ENCODE measurements at regions not wholly inside any gene's neighbourhood (a gene's known extent, or its start where the extent isn't known, plus 50 kb on each side); places are given as distances from the start of the nearest gene placed in this dataset.

GRCh38 chr12:83856803-83857202 is 1055.8 kb downstream of the SLC6A15 start:
- Histone ChIP-seq H3K4me1 (no peaks in the 10 kb centered on the region), H3K9me3 (peaks cover 12% of the 10 kb centered on the region; the same call in 2 of the 3 replicates), H3K27ac (no peak overlapping the region), H3K4me2 (no peak overlapping the region), H3K4me3 (no peak overlapping the region)
- no peak for FAIRE-seq
- TF ChIP-seq POLR2AphosphoS2 (conservative IDR thresholded peaks at IDR 0.05; ENCODE audit: low read length): no peak
- TF ChIP-seq CHD4 (IDR thresholded peaks at IDR 0.05; ENCODE audit: borderline replicate concordance): no peak
- TF ChIP-seq EHMT2 (IDR thresholded peaks at IDR 0.05; ENCODE audit: low read depth): no peak
- TF ChIP-seq HDAC2 (IDR thresholded peaks at IDR 0.05): no peak
- no peak for TF ChIP-seq JUNB (IDR thresholded peaks at IDR 0.05)
- no peak for TF ChIP-seq TP53 (CRISPR knock-in tag; IDR thresholded peaks at IDR 0.05)
- ChIA-PET POLR2A (no interaction called here), CTCF (no interaction called here)
- DNase-seq (ENCODE audit: low read depth in 1 of 2, low spot score in 1 of 2): no peak
- no peak for ATAC-seq

- Histone ChIP-seq H3K4me2 (no peak overlapping the region), H3K9me3 (0 out of 3 replicates have a peak, but pooled peaks cover under 1% of the 10 kb centered on the region), H3K27ac (no peak overlapping the region), H3K4me1 (no peaks in the 10 kb centered on the region), H3K4me3 (no peak overlapping the region)
- no peak for FAIRE-seq
- no peak for ATAC-seq
- WGBS (ENCODE audit: missing lambda C conversion rate): 28% methylated on average over 2 of the region's 2 CpGs
- DNase-seq (ENCODE audit: low read depth in 1 of 2, low spot score in 1 of 2): no peak
- CTCF ChIA-PET: no interaction called here
- TF ChIP-seq KDM5A (IDR thresholded peaks at IDR 0.05) (no peak), EHF (CRISPR knock-in tag; IDR thresholded peaks at IDR 0.05) (no peak), SREBF2 (IDR thresholded peaks at IDR 0.05) (no peak), JUN (IDR thresholded peaks at IDR 0.05) (no peak), FOSL2 (IDR thresholded peaks at IDR 0.05) (no peak), FOSL2 (CRISPR knock-in tag; IDR thresholded peaks at IDR 0.05) (no peak), BHLHE40 (IDR thresholded peaks at IDR 0.05; ENCODE audit: low read depth, low read length) (no peak), HOXB13 (CRISPR knock-in tag; IDR thresholded peaks at IDR 0.05; ENCODE audit: low read depth) (no peak), TP53 (CRISPR knock-in tag; IDR thresholded peaks at IDR 0.05) (no peak), PHF8 (IDR thresholded peaks at IDR 0.05; ENCODE audit: borderline replicate concordance, low read depth) (no peak), RNF2 (IDR thresholded peaks at IDR 0.05; ENCODE audit: borderline replicate concordance, low read depth) (no peak), POLR2A (IDR thresholded peaks at IDR 0.05; ENCODE audit: low read length) (no peak), CEBPB (IDR thresholded peaks at IDR 0.05) (no peak)
- POLR2A ChIA-PET: no interaction called here
These were observed 1062.1 kb downstream of the SLC6A15 start for GRCh38 chr12:83850531-83850930.

- no peaks in the 10 kb centered on the region for H3K9me3 ChIP-seq
- 24% methylated on average over 1 of the region's 1 CpG for WGBS (ENCODE audit: missing lambda C conversion rate)
- no peak overlapping the region for H3K4me2 ChIP-seq
- POLR2A ChIA-PET: no interaction called here
- H3K4me1 ChIP-seq: no peaks in the 10 kb centered on the region
- no peak for TF ChIP-seq REST (IDR thresholded peaks at IDR 0.05)
- TF ChIP-seq RARB (CRISPR knock-in tag; IDR thresholded peaks at IDR 0.05): no peak
- no peak for TF ChIP-seq TP53 (CRISPR knock-in tag; IDR thresholded peaks at IDR 0.05)
- no peak for TF ChIP-seq E2F6 (IDR thresholded peaks at IDR 0.05; ENCODE audit: borderline replicate concordance, low read depth)
- no peak for TF ChIP-seq PHF8 (IDR thresholded peaks at IDR 0.05; ENCODE audit: borderline replicate concordance, low read depth)
- no peak for TF ChIP-seq HES2 (IDR thresholded peaks at IDR 0.05)
- no peak for TF ChIP-seq ZFP36 (IDR thresholded peaks at IDR 0.05; ENCODE audit: borderline replicate concordance, partially characterized antibody)
- no peak for TF ChIP-seq MYC (IDR thresholded peaks at IDR 0.05; ENCODE audit: borderline replicate concordance, low read length)
- no peak for TF ChIP-seq CEBPB (IDR thresholded peaks at IDR 0.05)
- ATAC-seq (no peak), DNase-seq (ENCODE audit: low read depth in 1 of 2, low spot score in 1 of 2) (no peak), FAIRE-seq (no peak)
- H3K4me3 ChIP-seq: no peak overlapping the region
- CTCF ChIA-PET: no interaction called here
- no peak overlapping the region for H3K27ac ChIP-seq
These were observed 1063.9 kb downstream of the SLC6A15 start for GRCh38 chr12:83848702-83849101.

Data from A549 (cell line).